Smooth muscle cell (in vitro differentiated cells): ENCODE measurements at regions not wholly inside any gene's neighbourhood (a gene's known extent, or its start where the extent isn't known, plus 50 kb on each side); places are given as distances from the start of the nearest gene placed in this dataset.
A peak's percentile ranks its signal among the peaks of the same experiment; 100 is the strongest.
"Not testable (repeated sequence)": the region's sequence is repeated elsewhere in the genome, so short reads cannot be mapped to it uniquely, and the experiment has no call there.

Experiments used
- DNase-seq: peaks from one replicate; lab custom pipeline; 2025; ENCODE audit not compliant: unreplicated experiment; lab: John Stamatoyannopoulos, UW
- H2AFZ ChIP-seq: fragments of 200-600 bp; sonication (generic); 2 replicates; pipeline ENCODE4 v1.6.0; 2016; ENCODE audit warnings: antibody characterized with exemption, low read depth, mild to moderate bottlenecking
- H3F3A ChIP-seq: fragments of 200-600 bp; sonication (generic); 2 replicates; pipeline ENCODE4 v1.6.0; 2017; ENCODE audit warnings: antibody characterized with exemption, low read depth
- H3K27ac ChIP-seq: fragments of 200-600 bp; sonication (generic); 2 replicates; pipeline ENCODE4 v1.5.1; 2016; ENCODE audit warnings: low read depth, mild to moderate bottlenecking
- H3K27me3 ChIP-seq: fragments of 200-600 bp; sonication (generic); 2 replicates; pipeline ENCODE4 v1.6.1; 2016; ENCODE audit warnings: low read depth, mild to moderate bottlenecking
- H3K36me3 ChIP-seq: fragments of 200-600 bp; sonication (generic); 2 replicates; pipeline ENCODE4 v1.5.1; 2016; ENCODE audit warnings: low read depth
- H3K4me1 ChIP-seq: fragments of 200-600 bp; sonication (generic); 2 replicates; pipeline ENCODE4 v1.5.1; 2016; ENCODE audit warnings: low read depth
- H3K4me2 ChIP-seq: fragments of 200-600 bp; sonication (generic); 2 replicates; pipeline ENCODE4 v1.6.0; 2016; ENCODE audit warnings: mild to moderate bottlenecking
- H3K4me3 ChIP-seq: fragments of 200-600 bp; sonication (generic); 2 replicates; pipeline ENCODE4 v1.5.1; 2016; ENCODE audit warnings: mild to moderate bottlenecking
- H3K79me2 ChIP-seq: fragments of 200-600 bp; sonication (generic); 2 replicates; pipeline ENCODE4 v1.6.0; 2016; ENCODE audit warnings: low read depth, mild to moderate bottlenecking
- H3K9ac ChIP-seq: fragments of 200-600 bp; sonication (generic); 2 replicates; pipeline ENCODE4 v1.6.0; 2016; ENCODE audit warnings: low read depth
- H3K9me3 ChIP-seq: fragments of 200-600 bp; sonication (generic); replicated peaks from 2 replicates; pipeline ENCODE4 v1.5.1; 2016; ENCODE audit warnings: low read depth
- H4K20me1 ChIP-seq: fragments of 200-600 bp; sonication (generic); 2 replicates; pipeline ENCODE4 v1.6.0; 2016; ENCODE audit warnings: low read depth
- WGBS: methylation state at CpG from one replicate; pipeline ENCODE4 v1.1.7; 2016; ENCODE audit warnings: low lambda C conversion rate; 5-methylcytosine and 5-hydroxymethylcytosine counted together
- TF ChIP-seq, protein P1 (sequence below): fragments of 200-600 bp; sonication (generic); IDR thresholded peaks from 2 replicates; pipeline ENCODE4 v1.5.1; 2017; ENCODE audit warnings: borderline replicate concordance, mild to moderate bottlenecking, antibody characterized with exemption; ENCODE audit not compliant: insufficient read depth, poor library complexity, severe bottlenecking

DNA sequence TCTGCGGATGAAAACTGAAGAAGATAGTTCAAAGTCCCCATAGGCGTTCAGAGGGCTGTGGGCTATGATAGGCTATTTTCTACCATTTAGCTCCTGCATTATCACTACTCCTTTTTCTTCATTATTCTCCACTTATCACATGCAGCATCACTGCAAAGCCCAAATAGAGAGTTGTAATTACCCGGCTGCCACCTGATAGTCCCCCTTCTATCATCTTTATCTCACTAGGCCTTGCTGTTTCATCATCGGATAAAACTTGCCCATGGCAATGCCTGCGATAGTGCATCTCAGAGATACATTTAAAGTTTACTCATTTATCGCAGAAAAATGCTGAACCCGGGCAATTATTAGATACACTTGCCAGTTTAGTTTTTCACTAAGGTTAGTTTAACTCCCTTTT, 82.9 kb upstream of the SOX21 start:
- H3K9me3 ChIP-seq: no peaks in the 10 kb centered on the region
- H3F3A ChIP-seq: no peaks in the 10 kb centered on the region

DNA sequence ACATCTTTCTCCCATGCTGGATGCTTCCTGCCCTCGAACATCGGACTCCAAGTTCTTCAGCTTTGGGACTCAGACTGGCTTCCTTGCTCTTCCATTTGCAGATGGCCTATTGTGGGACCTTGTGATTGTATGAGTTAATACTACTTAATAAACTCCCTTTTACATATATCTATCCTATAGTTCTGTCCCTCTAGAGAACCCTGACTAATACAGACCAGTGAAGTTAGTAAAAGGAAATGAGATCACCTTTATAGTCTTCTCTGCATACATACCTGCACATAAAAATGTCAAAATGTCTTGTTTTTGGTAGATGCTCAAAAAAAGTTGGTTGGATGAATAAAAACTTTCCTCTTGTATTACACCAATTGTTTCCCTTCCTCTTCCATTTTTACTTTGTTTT, 73.9 kb upstream of the SOX21 start:
- not testable (repeated sequence) for H3K36me3 ChIP-seq, H4K20me1 ChIP-seq, H3K79me2 ChIP-seq, H3K27ac ChIP-seq, H2AFZ ChIP-seq, H3K4me1 ChIP-seq, H3K4me3 ChIP-seq, H3K9ac ChIP-seq, H3F3A ChIP-seq, DNase-seq, H3K4me2 ChIP-seq, H3K27me3 ChIP-seq, H3K9me3 ChIP-seq
- 97% methylated on average over 2 of the region's 2 CpGs for WGBS

More for the DNA sequence above, 82.9 kb upstream of the SOX21 start:
- WGBS: 88% methylated on average over 7 of the region's 7 CpGs
- Histone ChIP-seq H3K27me3 (peaks cover 9% of the 10 kb centered on the region), H3K36me3 (no peaks in the 10 kb centered on the region), H3K4me3 (no peak overlapping the region), H3K79me2 (no peaks in the 10 kb centered on the region), H3K9ac (no peak overlapping the region), H3K27ac (no peak overlapping the region), H3K4me1 (peaks cover 4% of the 10 kb centered on the region), H3K4me2 (no peak overlapping the region), H4K20me1 (no peaks in the 10 kb centered on the region), H2AFZ (no peak overlapping the region)
- TF ChIP-seq, protein P1, sequence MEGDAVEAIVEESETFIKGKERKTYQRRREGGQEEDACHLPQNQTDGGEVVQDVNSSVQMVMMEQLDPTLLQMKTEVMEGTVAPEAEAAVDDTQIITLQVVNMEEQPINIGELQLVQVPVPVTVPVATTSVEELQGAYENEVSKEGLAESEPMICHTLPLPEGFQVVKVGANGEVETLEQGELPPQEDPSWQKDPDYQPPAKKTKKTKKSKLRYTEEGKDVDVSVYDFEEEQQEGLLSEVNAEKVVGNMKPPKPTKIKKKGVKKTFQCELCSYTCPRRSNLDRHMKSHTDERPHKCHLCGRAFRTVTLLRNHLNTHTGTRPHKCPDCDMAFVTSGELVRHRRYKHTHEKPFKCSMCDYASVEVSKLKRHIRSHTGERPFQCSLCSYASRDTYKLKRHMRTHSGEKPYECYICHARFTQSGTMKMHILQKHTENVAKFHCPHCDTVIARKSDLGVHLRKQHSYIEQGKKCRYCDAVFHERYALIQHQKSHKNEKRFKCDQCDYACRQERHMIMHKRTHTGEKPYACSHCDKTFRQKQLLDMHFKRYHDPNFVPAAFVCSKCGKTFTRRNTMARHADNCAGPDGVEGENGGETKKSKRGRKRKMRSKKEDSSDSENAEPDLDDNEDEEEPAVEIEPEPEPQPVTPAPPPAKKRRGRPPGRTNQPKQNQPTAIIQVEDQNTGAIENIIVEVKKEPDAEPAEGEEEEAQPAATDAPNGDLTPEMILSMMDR: no peak
- no peak for DNase-seq

DNA sequence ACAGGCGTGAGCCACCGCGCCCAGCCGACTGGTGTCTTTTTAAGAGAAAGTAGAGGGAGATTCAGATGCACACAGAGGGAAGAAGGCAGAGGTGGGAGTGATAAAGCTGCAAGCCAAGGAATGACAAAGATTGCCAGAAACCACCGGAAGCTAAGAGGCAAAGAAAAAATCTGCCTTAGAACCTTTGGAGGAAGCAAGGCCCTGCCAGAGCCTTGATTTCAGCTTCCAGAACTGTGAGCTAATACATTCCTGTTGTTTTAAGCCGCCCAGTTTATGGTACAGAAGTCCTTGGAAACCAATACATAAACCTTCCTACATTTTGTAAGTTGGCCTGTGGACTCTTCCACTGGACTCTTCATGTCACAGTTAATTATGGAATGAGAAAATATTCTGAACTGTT, 71.7 kb upstream of the SOX21 start:
- Histone ChIP-seq H3K4me2 (no peak overlapping the region), H3K27me3 (no peaks in the 10 kb centered on the region), H3K4me3 (no peak overlapping the region), H3K79me2 (no peaks in the 10 kb centered on the region), H3K4me1 (no peaks in the 10 kb centered on the region), H3K27ac (peak overlapping the region; percentile 68), H3K9ac (no peak overlapping the region), H4K20me1 (no peaks in the 10 kb centered on the region), H2AFZ (no peak overlapping the region), H3K36me3 (no peaks in the 10 kb centered on the region), H3F3A (no peaks in the 10 kb centered on the region), H3K9me3 (no peaks in the 10 kb centered on the region)
- DNase-seq: no peak
- TF ChIP-seq, protein P1: no peak
- WGBS: 59% methylated on average over 6 of the region's 6 CpGs

DNA sequence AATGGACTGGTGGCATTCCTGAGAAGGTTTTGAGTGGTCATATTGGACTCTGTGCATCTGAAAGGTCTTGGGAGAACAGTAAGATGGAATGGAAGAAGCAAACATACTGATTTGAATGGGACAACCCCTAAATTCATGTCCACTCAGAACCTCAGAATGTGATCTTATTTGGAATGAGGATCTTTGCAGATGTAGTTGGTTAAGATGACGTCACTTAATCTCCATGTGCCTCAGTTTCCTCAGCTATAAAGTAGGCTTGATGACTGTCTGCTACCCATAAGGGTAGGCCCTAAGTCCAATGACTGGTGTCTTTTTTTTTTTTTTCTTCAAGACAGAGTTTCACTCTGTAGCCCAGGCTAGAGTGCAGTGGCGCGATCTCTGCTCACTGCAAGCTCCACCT, 71.1 kb upstream of the SOX21 start:
- H2AFZ ChIP-seq: no peak overlapping the region
- 95% methylated on average over 3 of the region's 3 CpGs for WGBS
- H3K36me3 ChIP-seq: no peaks in the 10 kb centered on the region
- no peaks in the 10 kb centered on the region for H3K79me2 ChIP-seq
- no peak overlapping the region for H3K4me3 ChIP-seq
- H3K9me3 ChIP-seq: no peaks in the 10 kb centered on the region
- no peak overlapping the region for H3K27ac ChIP-seq
- H3K4me2 ChIP-seq: no peak overlapping the region
- no peaks in the 10 kb centered on the region for H3K4me1 ChIP-seq
- DNase-seq: no peak
- no peaks in the 10 kb centered on the region for H4K20me1 ChIP-seq
- TF ChIP-seq, protein P1: no peak
- H3F3A ChIP-seq: no peaks in the 10 kb centered on the region
- H3K27me3 ChIP-seq: peaks cover under 1% of the 10 kb centered on the region
- no peak overlapping the region for H3K9ac ChIP-seq
